H1 (cell line): ENCODE measurements at regions not wholly inside any gene's neighbourhood (a gene's known extent, or its start where the extent isn't known, plus 50 kb on each side); places are given as distances from the start of the nearest gene placed in this dataset.

ENCODE experiments used
- CTCF ChIA-PET: fragments of 300-600 bp; sonication (Branson Sonifier 250); formaldehyde crosslinking; loops from one replicate; lab custom pipeline; 2021; ENCODE audit not compliant: partially characterized antibody; lab: Charles Lee
- POLR2A ChIA-PET: fragments of 300-600 bp; sonication (Branson Sonifier 250); formaldehyde crosslinking; loops from one replicate; lab custom pipeline; 2021; ENCODE audit warnings: inconsistent platforms; ENCODE audit not compliant: partially characterized antibody; lab: Charles Lee
- DNase-seq, 2 experiments: peaks; one replicate each; pipeline versions ENCODE4 v3.0.0 to v3.0.0-alpha.2; 2010 to 2022; ENCODE audit warnings: low spot score in 2 of 2, low read depth in 1 of 2, mixed read lengths in 1 of 2
- FAIRE-seq: peaks from 2 replicates; lab custom pipeline; 2011; peaks lifted over from hg19 to GRCh38; lab: Jason Lieb, UNC
- H2AFZ ChIP-seq: 2 replicates; pipeline ENCODE4 v1.8.1; 2012; ENCODE audit warnings: low read length, inconsistent platforms
- H2AK5ac ChIP-seq: 2 replicates; pipeline ENCODE4 v1.6.1; 2013; ENCODE audit warnings: low read depth, low read length
- H2BK120ac ChIP-seq: replicated peaks from 2 replicates; pipeline ENCODE3; 2013; ENCODE audit warnings: low read depth, low read length, inconsistent platforms
- H2BK12ac ChIP-seq: 2 replicates; pipeline ENCODE4 v1.6.1; 2013; ENCODE audit warnings: low read depth, low read length
- H2BK15ac ChIP-seq: 2 replicates; pipeline ENCODE4 v1.6.1; 2013; ENCODE audit warnings: low read length
- H2BK20ac ChIP-seq: 2 replicates; pipeline ENCODE4 v1.6.1; 2013; ENCODE audit warnings: low read length
- H2BK5ac ChIP-seq: 2 replicates; pipeline ENCODE4 v1.6.1; 2013; ENCODE audit warnings: low read depth, low read length
- H3K14ac ChIP-seq: 2 replicates; pipeline ENCODE4 v1.6.1; 2013; ENCODE audit warnings: inconsistent platforms; ENCODE audit not compliant: insufficient read length
- H3K18ac ChIP-seq: 2 replicates; pipeline ENCODE4 v1.6.1; 2013; ENCODE audit warnings: low read length; ENCODE audit errors: extremely low read depth
- H3K23ac ChIP-seq: 2 replicates; pipeline ENCODE4 v1.6.1; 2013; ENCODE audit warnings: inconsistent platforms; ENCODE audit not compliant: insufficient read length
- H3K23me2 ChIP-seq: 2 replicates; pipeline ENCODE4 v1.6.1; 2013; ENCODE audit warnings: low read depth, low read length
- H3K27ac ChIP-seq: 2 replicates; pipeline ENCODE4 v1.6.1; 2011; ENCODE audit warnings: low read depth, low read length, inconsistent platforms
- H3K27me3 ChIP-seq, 4 experiments: replicated peaks in 1 of 4; 1 replicate in 1 of 4; 2 replicates in 3 of 4; pipeline versions ENCODE4 v1.6.1 to v1.8.1; 2011 to 2013; ENCODE audit warnings: low read length in 3 of 4, mild to moderate bottlenecking in 3 of 4, inconsistent platforms in 2 of 4, mixed read lengths in 2 of 4, moderate library complexity in 1 of 4; ENCODE audit not compliant: control insufficient read depth in 3 of 4, insufficient read depth in 3 of 4; ENCODE audit errors: extremely low read depth in 1 of 4
- H3K36me3 ChIP-seq, 4 experiments: 2 replicates each; pipeline versions ENCODE4 v1.6.1 to v1.8.1; 2011 to 2013; ENCODE audit warnings: mild to moderate bottlenecking in 4 of 4, low read length in 3 of 4, moderate library complexity in 2 of 4, control low read depth in 1 of 4, inconsistent platforms in 1 of 4; ENCODE audit not compliant: insufficient read depth in 4 of 4, control insufficient read depth in 2 of 4
- H3K4ac ChIP-seq: replicated peaks from 2 replicates; pipeline ENCODE3; 2013; ENCODE audit warnings: low read length, low read depth, mixed read lengths, inconsistent platforms; ENCODE audit not compliant: insufficient read length
- H3K4me1 ChIP-seq, 4 experiments: replicated peaks in 1 of 4; 1 replicate in 1 of 4; 2 replicates in 3 of 4; pipeline versions ENCODE4 v1.6.1 to v1.8.1; 2011 to 2013; ENCODE audit warnings: low read length in 3 of 4, inconsistent platforms in 2 of 4, mixed read lengths in 1 of 4; ENCODE audit not compliant: insufficient read depth in 4 of 4, control insufficient read depth in 3 of 4
- H3K4me2 ChIP-seq, 2 experiments: 2 replicates each; pipeline versions ENCODE4 v1.6.1 to v1.8.1; 2011 to 2013; ENCODE audit warnings: low read depth in 2 of 2, low read length in 2 of 2, control low read depth in 1 of 2, inconsistent platforms in 1 of 2, mild to moderate bottlenecking in 1 of 2; ENCODE audit not compliant: insufficient read depth in 1 of 2
- H3K4me3 ChIP-seq, 4 experiments: fragments of 200-600, 300-600 bp in 1 of 4; sonication (generic), shearing (Covaris generic), sonication (Bioruptor Twin) in 1 of 4; 2 replicates each; pipeline versions ENCODE4 v1.5.1 to v1.8.1; 2011 to 2016; ENCODE audit warnings: low read length in 4 of 4, low read depth in 3 of 4, control low read depth in 2 of 4, inconsistent platforms in 2 of 4, mild to moderate bottlenecking in 2 of 4, mixed read lengths in 1 of 4, moderate library complexity in 1 of 4; ENCODE audit not compliant: insufficient read depth in 2 of 4; ENCODE audit errors: extremely low read depth in 1 of 4
- H3K56ac ChIP-seq: replicated peaks from 2 replicates; pipeline ENCODE3; 2013; ENCODE audit warnings: low read depth, mild to moderate bottlenecking, mixed read lengths, low read length, inconsistent platforms; ENCODE audit not compliant: insufficient read length
- H3K79me1 ChIP-seq: 2 replicates; pipeline ENCODE4 v1.6.1; 2013; ENCODE audit warnings: low read depth, low read length, control low read depth
- H3K79me2 ChIP-seq, 2 experiments: 2 replicates each; pipeline versions ENCODE4 v1.6.1 to v1.8.1; 2012 to 2013; ENCODE audit warnings: low read length in 2 of 2, mild to moderate bottlenecking in 2 of 2, inconsistent platforms in 1 of 2; ENCODE audit not compliant: insufficient read depth in 2 of 2, control insufficient read depth in 1 of 2
- H3K9ac ChIP-seq, 4 experiments: replicated peaks in 1 of 4; 1 replicate in 1 of 4; 2 replicates in 3 of 4; pipeline versions ENCODE4 v1.6.1 to v1.8.1; 2011 to 2013; ENCODE audit warnings: low read depth in 3 of 4, low read length in 3 of 4, control low read depth in 2 of 4, mild to moderate bottlenecking in 2 of 4, moderate library complexity in 2 of 4, inconsistent platforms in 1 of 4; ENCODE audit errors: extremely low read depth in 1 of 4
- H3K9me3 ChIP-seq, 2 experiments: 2 replicates each; pipeline versions ENCODE4 v1.6.1 to v1.8.1; 2012 to 2013; ENCODE audit warnings: mild to moderate bottlenecking in 2 of 2, moderate library complexity in 2 of 2, control low read depth in 1 of 2, inconsistent platforms in 1 of 2, low read depth in 1 of 2, low read length in 1 of 2, mixed read lengths in 1 of 2; ENCODE audit not compliant: insufficient read depth in 2 of 2
- H4K20me1 ChIP-seq, 2 experiments: replicated peaks in 1 of 2; 2 replicates each; pipeline versions ENCODE3 to v1.8.1; 2011 to 2013; ENCODE audit warnings: inconsistent platforms in 2 of 2, low read length in 2 of 2, mild to moderate bottlenecking in 1 of 2; ENCODE audit not compliant: insufficient read depth in 2 of 2, control insufficient read depth in 1 of 2
- H4K5ac ChIP-seq: 2 replicates; pipeline ENCODE4 v1.6.1; 2013; ENCODE audit warnings: low read length, low read depth, mixed read lengths, inconsistent platforms; ENCODE audit not compliant: insufficient read length
- H4K8ac ChIP-seq: 2 replicates; pipeline ENCODE4 v1.8.0; 2013; ENCODE audit warnings: mild to moderate bottlenecking, moderate library complexity, low read length, inconsistent platforms; ENCODE audit not compliant: insufficient read depth; ENCODE audit errors: extremely low read depth
- H4K91ac ChIP-seq: replicated peaks from 2 replicates; pipeline ENCODE3; 2013; ENCODE audit warnings: low read length, mixed read lengths, inconsistent platforms; ENCODE audit not compliant: insufficient read length
- FOSL1 ChIP-seq: IDR thresholded peaks from 2 replicates; pipeline ENCODE4 v1.6.1; 2011; ENCODE audit warnings: mild to moderate bottlenecking, low read depth, low read length, moderate library complexity; ENCODE audit not compliant: insufficient read depth
- MAX ChIP-seq: IDR thresholded peaks from 2 replicates; pipeline ENCODE4 v1.6.1; 2012; ENCODE audit warnings: inconsistent platforms
- POLR2A ChIP-seq, 2 experiments: IDR thresholded peaks; 1 replicate in 1 of 2; 2 replicates in 1 of 2; pipeline ENCODE4 v1.6.1; 2011; ENCODE audit warnings: low read depth in 2 of 2, low read length in 2 of 2, mild to moderate bottlenecking in 2 of 2; ENCODE audit errors: control extremely low read depth in 1 of 2
- RXRA ChIP-seq: IDR thresholded peaks from 2 replicates; pipeline ENCODE4 v1.6.1; 2011; ENCODE audit warnings: low read depth, mild to moderate bottlenecking, low read length, moderate library complexity; ENCODE audit not compliant: insufficient read depth
- SAP30 ChIP-seq: fragments of 300-600 bp; sonication (generic); IDR thresholded peaks from 2 replicates; pipeline ENCODE4 v1.7.1; 2012; ENCODE audit warnings: low read length, moderate library complexity, mild to moderate bottlenecking, inconsistent platforms; ENCODE audit not compliant: insufficient read depth, insufficient replicate concordance
- SP1 ChIP-seq: IDR thresholded peaks from 2 replicates; pipeline ENCODE4 v1.6.1; 2011; ENCODE audit warnings: low read depth, low read length
- WGBS, 2 experiments: shearing (Covaris generic) in 1 of 2; methylation state at CpG; one replicate each; pipeline versions ENCODE4 v1.1.6 to v1.1.7; 2013 to 2015; ENCODE audit warnings: low lambda C conversion rate in 2 of 2, mixed read lengths in 2 of 2, inconsistent platforms in 1 of 2, low coverage in 1 of 2, missing lambda C conversion rate in 1 of 2; ENCODE audit not compliant: insufficient replicate concordance in 2 of 2, insufficient coverage in 1 of 2, insufficient read length in 1 of 2; ENCODE audit errors: extremely low coverage in 1 of 2, missing lambda C conversion rate in 1 of 2; 5-methylcytosine and 5-hydroxymethylcytosine counted together

GRCh38 chr7:24157666-24158065 lies 126.3 kb upstream of the NPY start:
- Histone ChIP-seq H3K4me1 (no peaks in the 10 kb centered on the region), H3K23ac (no peak overlapping the region), H3K79me2 (no peaks in the 10 kb centered on the region), H3K79me1 (no peaks in the 10 kb centered on the region), H3K14ac (no peak overlapping the region), H3K9me3 (no peaks in the 10 kb centered on the region), H4K5ac (no peak overlapping the region), H3K27me3 (no peaks in the 10 kb centered on the region), H3K9ac (no peak overlapping the region), H3K4me2 (no peak overlapping the region), H2BK5ac (no peak overlapping the region), H2BK120ac (no peak overlapping the region), H3K36me3 (no peaks in the 10 kb centered on the region), H2BK20ac (no peak overlapping the region), H3K27ac (no peak overlapping the region), H2AK5ac (no peak overlapping the region), H2BK15ac (no peak overlapping the region), H3K4ac (no peak overlapping the region), H4K91ac (no peak overlapping the region), H2BK12ac (no peak overlapping the region), H3K18ac (no peak overlapping the region), H3K23me2 (no peaks in the 10 kb centered on the region), H3K4me3 (no peak overlapping the region), H4K8ac (no peak overlapping the region), H2AFZ (no peak overlapping the region), H3K56ac (no peak overlapping the region), H4K20me1 (no peaks in the 10 kb centered on the region)
- ChIA-PET CTCF (interaction anchor here (1.0 to 1.2 kb wide), 2 partner anchors 16 to 39 kb away, joined by 3 to 5 read pairs; no protein-coding TSS in a partner anchor), POLR2A (no interaction called here)
- no peak for FAIRE-seq
- WGBS, 2 experiments, result 99% methylated on average over 3 of the region's 3 CpGs; no CpG with 5 or more reads in 1 of the 2 experiments
- no peak for DNase-seq
- no peak for TF ChIP-seq MAX
- no peak for TF ChIP-seq POLR2A (IDR thresholded peaks at IDR 0.05; ENCODE audit: control extremely low read depth in 1 of 2, low read depth in 2 of 2, low read length in 2 of 2)
- TF ChIP-seq RXRA, result no peak
- TF ChIP-seq FOSL1, result no peak
- no peak for TF ChIP-seq SAP30
- TF ChIP-seq SP1, result no peak
